IPS DF 6.9 (cell line): ENCODE measurements at regions not wholly inside any gene's neighbourhood (a gene's known extent, or its start where the extent isn't known, plus 50 kb on each side); places are given as distances from the start of the nearest gene placed in this dataset.

Experiments used
- DNase-seq: peaks from one replicate; pipeline ENCODE4 v3.0.0-alpha.2; 2013; ENCODE audit warnings: low read depth, low spot score
- H3K27ac ChIP-seq: one replicate; pipeline ENCODE4 v1.5.1; 2013; ENCODE audit warnings: low read length, control low read depth
- H3K27me3 ChIP-seq: 2 replicates; pipeline ENCODE4 v1.6.1; 2013; ENCODE audit warnings: mild to moderate bottlenecking, low read length; ENCODE audit not compliant: control insufficient read depth, insufficient read depth
- H3K36me3 ChIP-seq: 2 replicates; pipeline ENCODE4 v1.6.1; 2013; ENCODE audit warnings: low read length; ENCODE audit not compliant: control insufficient read depth, insufficient read depth
- H3K4me1 ChIP-seq: 2 replicates; pipeline ENCODE4 v1.6.1; 2013; ENCODE audit warnings: low read length; ENCODE audit not compliant: control insufficient read depth, insufficient read depth
- H3K4me3 ChIP-seq: 2 replicates; pipeline ENCODE4 v1.5.1; 2013; ENCODE audit warnings: mild to moderate bottlenecking, low read length
- H3K9me3 ChIP-seq: 2 replicates; pipeline ENCODE4 v1.6.1; 2013; ENCODE audit warnings: low read length, inconsistent platforms; ENCODE audit not compliant: control insufficient read depth, insufficient read depth
- WGBS: extraction: QIAGEN DNeasy Blood & Tissue Kit; methylation state at CpG from one replicate; pipeline ENCODE4 v1.1.7; 2013; ENCODE audit warnings: mixed read lengths, missing lambda C conversion rate; ENCODE audit not compliant: insufficient read length, insufficient coverage; 5-methylcytosine and 5-hydroxymethylcytosine counted together

GRCh38 chr13:91079176-91079575, 268.3 kb upstream of the MIR17HG start:
- no peaks in the 10 kb centered on the region for H3K36me3 ChIP-seq
- no peak for DNase-seq
- no peaks in the 10 kb centered on the region for H3K27me3 ChIP-seq
- WGBS: no CpG with 5 or more reads among the region's 2 CpGs
- no peak overlapping the region for H3K4me3 ChIP-seq
- no peaks in the 10 kb centered on the region for H3K9me3 ChIP-seq
- no peak overlapping the region for H3K27ac ChIP-seq
- H3K4me1 ChIP-seq: no peaks in the 10 kb centered on the region

GRCh38 chr13:91085127-91085526, 262.4 kb upstream of the MIR17HG start:
- Histone ChIP-seq H3K27me3 (no peaks in the 10 kb centered on the region), H3K4me1 (no peaks in the 10 kb centered on the region), H3K9me3 (no peaks in the 10 kb centered on the region), H3K36me3 (no peaks in the 10 kb centered on the region), H3K4me3 (no peak overlapping the region), H3K27ac (no peak overlapping the region)
- no peak for DNase-seq
- WGBS: no CpG with 5 or more reads among the region's 1 CpG

GRCh38 chr13:91086936-91087716, 260.4 kb upstream of the MIR17HG start:
- no CpG with 5 or more reads among the region's 2 CpGs for WGBS
- no peaks in the 10 kb centered on the region for H3K27me3 ChIP-seq
- no peak for DNase-seq
- H3K4me3 ChIP-seq: no peak overlapping the region
- H3K36me3 ChIP-seq: no peaks in the 10 kb centered on the region
- no peaks in the 10 kb centered on the region for H3K4me1 ChIP-seq
- H3K27ac ChIP-seq: no peak overlapping the region
- H3K9me3 ChIP-seq: no peaks in the 10 kb centered on the region

- no peak overlapping the region for H3K4me3 ChIP-seq
- no peaks in the 10 kb centered on the region for H3K9me3 ChIP-seq
- no peaks in the 10 kb centered on the region for H3K27me3 ChIP-seq
- H3K27ac ChIP-seq: no peak overlapping the region
- H3K4me1 ChIP-seq: no peaks in the 10 kb centered on the region
- no peak for DNase-seq
- H3K36me3 ChIP-seq: no peaks in the 10 kb centered on the region
- WGBS: no CpG with 5 or more reads among the region's 5 CpGs
Observed at GRCh38 chr13:91097269-91097668, 250.2 kb upstream of the MIR17HG start.

- Histone ChIP-seq H3K27ac (no peak overlapping the region), H3K4me1 (no peaks in the 10 kb centered on the region), H3K9me3 (no peaks in the 10 kb centered on the region), H3K36me3 (no peaks in the 10 kb centered on the region), H3K4me3 (no peak overlapping the region), H3K27me3 (no peaks in the 10 kb centered on the region)
- no peak for DNase-seq
- WGBS: no CpG with 5 or more reads among the region's 1 CpG
Observed at GRCh38 chr13:91099877-91100276, 247.6 kb upstream of the MIR17HG start.

- H3K27ac ChIP-seq: no peak overlapping the region
- H3K36me3 ChIP-seq: no peaks in the 10 kb centered on the region
- no peaks in the 10 kb centered on the region for H3K4me1 ChIP-seq
- H3K9me3 ChIP-seq: no peaks in the 10 kb centered on the region
- DNase-seq: no peak
- H3K4me3 ChIP-seq: no peak overlapping the region
- no peaks in the 10 kb centered on the region for H3K27me3 ChIP-seq
Observed at GRCh38 chr13:91100944-91101343, 246.5 kb upstream of the MIR17HG start.

- Histone ChIP-seq H3K36me3 (no peaks in the 10 kb centered on the region), H3K4me3 (no peak overlapping the region)
Observed at GRCh38 chr13:91101381-91101780, 246.1 kb upstream of the MIR17HG start.

GRCh38 chr13:91105270-91105669, 242.2 kb upstream of the MIR17HG start:
- DNase-seq: no peak
- no peaks in the 10 kb centered on the region for H3K27me3 ChIP-seq
- no peaks in the 10 kb centered on the region for H3K9me3 ChIP-seq
- H3K27ac ChIP-seq: no peak overlapping the region
- no peaks in the 10 kb centered on the region for H3K36me3 ChIP-seq
- H3K4me3 ChIP-seq: no peak overlapping the region
- 100% methylated on average over 1 of the region's 3 CpGs for WGBS
- H3K4me1 ChIP-seq: no peaks in the 10 kb centered on the region

More at GRCh38 chr13:91101381-91101780, 246.1 kb upstream of the MIR17HG start:
- WGBS: no CpG with 5 or more reads among the region's 2 CpGs
- Histone ChIP-seq H3K4me1 (no peaks in the 10 kb centered on the region), H3K27me3 (no peaks in the 10 kb centered on the region), H3K9me3 (no peaks in the 10 kb centered on the region), H3K27ac (no peak overlapping the region)
- DNase-seq: no peak

GRCh38 chr13:91106565-91106964, 240.9 kb upstream of the MIR17HG start:
- H3K27ac ChIP-seq: no peak overlapping the region
- H3K36me3 ChIP-seq: no peaks in the 10 kb centered on the region
- H3K27me3 ChIP-seq: no peaks in the 10 kb centered on the region
- no CpG with 5 or more reads among the region's 2 CpGs for WGBS
- no peak overlapping the region for H3K4me3 ChIP-seq
- DNase-seq: no peak
- H3K9me3 ChIP-seq: no peaks in the 10 kb centered on the region
- no peaks in the 10 kb centered on the region for H3K4me1 ChIP-seq

GRCh38 chr13:91108315-91108714, 239.2 kb upstream of the MIR17HG start:
- no peak overlapping the region for H3K4me3 ChIP-seq
- H3K36me3 ChIP-seq: no peaks in the 10 kb centered on the region
- H3K27me3 ChIP-seq: no peaks in the 10 kb centered on the region
- H3K4me1 ChIP-seq: no peaks in the 10 kb centered on the region
- WGBS: no CpG with 5 or more reads among the region's 1 CpG
- H3K27ac ChIP-seq: no peak overlapping the region
- no peaks in the 10 kb centered on the region for H3K9me3 ChIP-seq
- DNase-seq: no peak
